GM18870 (cell line): ENCODE measurements at regions not wholly inside any gene's neighbourhood (a gene's known extent, or its start where the extent isn't known, plus 50 kb on each side); places are given as distances from the start of the nearest gene placed in this dataset.

Experiments used
- ATAC-seq: cut with Tn5 transposase; IDR thresholded peaks from one replicate; pipeline ENCODE4 v1.9.1; 2021; ENCODE audit warnings: moderate library complexity; ENCODE audit not compliant: unreplicated experiment

DNA sequence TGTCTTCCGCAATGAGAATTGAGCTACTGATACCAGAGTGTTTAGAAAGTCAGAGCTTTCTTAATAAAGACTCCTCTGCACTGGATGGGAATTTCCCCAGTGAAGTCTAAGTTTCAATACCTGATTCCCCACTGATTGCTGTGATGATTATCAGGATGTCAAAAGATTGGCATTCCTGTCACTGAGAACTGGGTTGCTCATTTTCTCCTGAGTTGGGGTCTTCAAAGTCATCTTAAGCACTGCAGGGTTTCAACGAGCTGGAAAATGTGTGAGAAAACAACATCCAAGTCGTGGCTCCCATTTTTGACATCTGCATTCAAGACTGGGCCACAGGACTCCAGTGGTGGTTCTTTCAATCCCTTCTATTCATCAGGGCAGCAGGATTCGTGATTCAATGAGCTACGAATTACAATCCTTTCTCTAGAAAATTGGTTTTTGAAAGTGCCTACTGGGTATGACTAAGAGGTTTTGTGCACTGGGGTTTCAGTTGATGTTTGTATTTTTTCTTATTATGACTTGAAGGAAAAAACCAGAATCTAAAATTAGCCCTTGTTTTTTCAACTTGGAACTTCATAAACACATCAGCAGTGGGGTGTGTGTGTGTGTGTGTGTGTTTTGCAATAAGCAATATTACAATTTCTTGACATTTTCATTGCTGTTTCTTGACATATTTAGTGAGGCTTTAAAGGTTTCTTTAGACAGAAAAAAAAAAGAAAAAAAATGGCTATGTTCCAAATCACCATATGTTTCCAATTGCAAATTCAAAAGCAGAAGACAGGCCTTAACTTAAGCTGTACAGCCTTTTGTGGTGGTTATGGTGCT lies 233.0 kb downstream of the FAM76B start:
- ATAC-seq, result peak; percentile 85

DNA sequence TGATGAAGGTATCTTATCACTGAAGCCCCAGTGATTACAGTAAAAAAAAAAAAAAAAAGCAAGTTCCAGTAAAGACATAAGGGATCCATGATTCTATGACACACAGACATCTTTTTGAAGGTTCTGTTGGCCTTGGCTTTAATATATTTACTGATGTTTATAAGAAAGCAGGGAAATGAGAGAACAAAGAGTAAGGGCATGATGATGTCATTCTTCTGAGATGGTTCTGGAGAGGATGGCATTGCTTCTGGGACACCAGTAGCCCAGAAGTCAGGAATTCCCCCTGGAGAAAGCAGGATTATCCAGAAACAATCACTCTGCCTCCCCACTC lies 233.6 kb downstream of the FAM76B start:
- ATAC-seq, result no peak

DNA sequence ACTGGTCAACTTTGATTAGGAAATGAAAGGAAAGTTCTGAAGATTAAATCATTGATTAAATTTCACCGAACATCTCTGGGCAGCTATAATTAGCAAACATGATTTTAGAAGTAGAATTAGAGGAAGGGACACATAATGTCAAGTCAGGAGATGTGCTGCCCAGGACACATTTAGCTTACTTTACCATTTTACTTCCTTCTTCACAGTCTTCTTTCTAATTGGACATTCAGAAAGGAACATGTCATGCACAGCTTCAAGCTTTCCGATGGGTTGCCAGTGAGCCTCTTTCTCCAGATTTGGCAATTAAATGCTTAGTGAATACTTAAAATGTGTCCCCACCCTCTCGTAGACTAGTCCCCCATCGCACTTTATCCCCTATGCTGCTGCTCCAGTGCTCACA lies 234.7 kb downstream of the FAM76B start:
- ATAC-seq, result no peak

DNA sequence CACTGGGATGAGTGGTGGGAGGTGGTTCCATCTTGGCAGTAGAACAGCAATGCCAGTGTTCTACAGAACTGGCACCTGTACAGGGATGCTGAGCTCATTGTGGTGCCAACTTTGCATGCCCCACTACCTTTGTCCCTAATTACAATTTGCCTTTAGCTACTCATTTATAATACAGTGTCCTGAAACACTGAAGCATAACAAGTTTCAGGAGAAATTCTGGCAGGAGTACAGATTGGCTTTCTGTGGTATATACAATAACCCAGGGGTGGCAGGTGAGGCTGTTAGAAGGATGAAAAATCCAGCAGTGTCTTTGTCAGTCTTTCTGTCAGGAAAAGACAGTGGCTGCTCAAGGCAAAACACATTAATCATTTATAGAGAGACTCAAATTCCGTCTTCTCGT lies 240.3 kb downstream of the FAM76B start:
- ATAC-seq, result no peak

DNA sequence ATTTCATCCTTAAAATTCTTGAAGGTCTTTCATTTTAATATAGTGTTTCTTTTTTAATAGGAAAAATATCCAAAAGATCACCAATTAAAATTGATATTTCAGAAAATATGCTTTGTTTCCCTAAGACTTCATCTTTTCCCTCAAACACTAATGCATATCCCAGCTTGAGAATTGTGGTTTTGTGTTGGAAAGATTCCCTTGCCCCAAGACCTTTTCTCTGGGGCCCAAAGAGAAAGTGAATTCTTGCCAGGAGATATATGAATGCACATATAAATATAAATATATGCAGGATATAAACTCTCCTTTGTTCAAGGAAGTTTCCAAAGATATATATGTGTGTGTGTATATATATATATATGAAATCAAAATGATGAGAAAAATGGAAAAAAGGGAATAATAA lies 241.2 kb downstream of the FAM76B start:
- ATAC-seq, result no peak

DNA sequence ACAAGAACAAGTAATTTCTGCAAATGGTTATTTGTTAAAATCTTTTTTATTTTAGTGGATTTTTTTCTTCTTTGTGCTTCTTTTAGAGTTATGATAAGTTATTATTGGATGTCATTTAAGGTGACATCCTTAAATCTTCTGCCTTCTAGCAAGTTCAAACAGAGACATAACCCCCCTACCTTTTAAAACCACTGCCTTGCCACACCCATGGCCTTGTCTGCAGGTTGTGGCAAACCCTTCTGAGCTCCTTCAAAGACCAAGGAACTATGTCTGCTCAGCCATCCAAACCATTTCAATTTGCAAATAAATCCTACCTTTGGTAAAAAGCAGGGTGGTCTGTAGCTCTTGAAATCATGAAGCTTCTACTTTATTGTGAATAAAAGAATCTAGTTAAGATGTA lies 241.6 kb downstream of the FAM76B start:
- ATAC-seq, result no peak

DNA sequence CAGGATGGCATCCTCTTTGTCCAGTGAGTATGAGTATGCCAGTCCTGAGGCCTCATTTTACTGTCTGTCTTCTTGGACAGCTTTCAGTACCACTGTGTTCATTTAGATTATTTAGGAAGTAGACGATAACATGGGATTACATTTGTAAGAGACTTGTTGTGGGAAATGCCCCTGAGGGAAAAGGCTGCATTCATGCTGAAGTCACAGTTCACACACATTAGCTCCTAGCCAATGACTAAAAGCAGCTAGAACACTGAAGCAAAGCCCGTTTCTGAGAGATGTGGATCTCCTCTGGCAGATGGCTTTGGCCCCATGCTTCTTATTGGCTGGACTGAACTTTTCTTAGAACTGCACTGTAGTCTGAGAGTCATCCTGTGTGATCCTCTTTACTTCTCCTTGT lies 242.4 kb downstream of the FAM76B start:
- ATAC-seq, result no peak

DNA sequence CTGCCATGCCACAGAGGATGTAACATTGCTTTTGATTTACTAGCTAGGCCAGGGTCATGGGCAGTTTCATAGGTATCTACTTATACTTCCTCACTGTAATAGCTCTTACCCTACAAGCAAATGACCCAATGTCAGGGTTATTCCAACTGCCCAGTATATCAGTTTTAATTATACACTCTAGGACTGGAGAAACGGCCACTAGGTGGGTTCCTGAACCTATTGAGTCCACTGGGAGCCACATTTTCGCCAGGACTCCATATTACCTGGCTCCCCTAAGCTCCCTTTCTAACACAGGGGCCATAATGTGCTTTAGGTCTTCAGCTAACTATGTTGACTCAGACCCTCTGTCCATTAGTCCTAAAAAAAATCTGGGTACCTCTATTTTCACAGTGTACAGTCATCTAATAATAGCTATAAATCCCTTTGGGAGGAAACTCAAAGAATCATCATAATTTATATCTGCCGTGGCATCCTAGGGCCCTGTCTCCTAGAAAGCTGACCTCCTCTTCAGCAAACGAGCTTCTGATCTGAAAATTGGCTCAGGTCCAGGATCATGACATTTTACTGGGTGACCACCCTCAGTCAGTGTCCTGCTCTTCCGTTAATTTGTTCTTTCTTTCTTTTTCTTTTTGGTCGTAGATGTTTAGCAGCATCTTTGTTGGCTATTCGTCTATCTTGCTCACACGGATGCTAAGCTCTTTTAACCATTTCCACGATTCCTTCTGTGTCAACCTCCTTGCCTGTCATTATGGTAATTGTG lies 244.3 kb downstream of the FAM76B start:
- ATAC-seq, result no peak

DNA sequence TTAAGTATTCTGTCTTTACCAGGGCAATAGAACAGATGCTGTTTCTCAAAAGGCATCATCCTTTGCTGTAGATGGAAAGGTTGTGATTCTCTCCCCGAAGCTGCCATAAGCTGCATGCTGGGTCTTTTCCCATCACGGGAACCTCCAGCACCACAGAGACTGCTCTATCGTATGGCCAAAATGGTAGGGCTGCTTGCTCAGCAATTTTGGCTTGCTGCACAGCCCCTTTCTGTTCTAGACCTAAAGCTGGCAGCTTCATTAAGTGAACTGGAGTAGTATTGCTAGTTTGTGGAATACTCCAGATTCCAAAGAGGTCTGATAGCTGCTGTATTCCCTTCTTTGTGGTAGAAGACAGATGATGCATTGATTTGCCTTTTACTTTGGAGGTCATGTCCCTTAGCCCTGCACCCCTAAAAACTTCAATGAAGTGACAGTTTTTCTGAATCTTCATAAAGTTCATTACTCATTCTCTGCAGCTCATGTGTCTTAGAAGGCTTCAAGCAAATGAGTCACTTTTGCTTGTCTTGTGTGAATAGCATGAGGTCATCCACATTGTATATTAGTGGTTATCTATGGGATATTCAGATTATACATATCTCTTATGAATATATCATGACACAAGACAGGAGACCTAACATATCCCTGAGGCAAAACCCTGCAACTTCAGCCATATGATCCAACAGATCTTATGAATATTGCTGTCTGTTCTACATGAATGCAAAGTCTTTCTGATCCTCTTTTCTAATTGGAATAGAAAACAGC lies 245.3 kb downstream of the FAM76B start:
- no peak for ATAC-seq

DNA sequence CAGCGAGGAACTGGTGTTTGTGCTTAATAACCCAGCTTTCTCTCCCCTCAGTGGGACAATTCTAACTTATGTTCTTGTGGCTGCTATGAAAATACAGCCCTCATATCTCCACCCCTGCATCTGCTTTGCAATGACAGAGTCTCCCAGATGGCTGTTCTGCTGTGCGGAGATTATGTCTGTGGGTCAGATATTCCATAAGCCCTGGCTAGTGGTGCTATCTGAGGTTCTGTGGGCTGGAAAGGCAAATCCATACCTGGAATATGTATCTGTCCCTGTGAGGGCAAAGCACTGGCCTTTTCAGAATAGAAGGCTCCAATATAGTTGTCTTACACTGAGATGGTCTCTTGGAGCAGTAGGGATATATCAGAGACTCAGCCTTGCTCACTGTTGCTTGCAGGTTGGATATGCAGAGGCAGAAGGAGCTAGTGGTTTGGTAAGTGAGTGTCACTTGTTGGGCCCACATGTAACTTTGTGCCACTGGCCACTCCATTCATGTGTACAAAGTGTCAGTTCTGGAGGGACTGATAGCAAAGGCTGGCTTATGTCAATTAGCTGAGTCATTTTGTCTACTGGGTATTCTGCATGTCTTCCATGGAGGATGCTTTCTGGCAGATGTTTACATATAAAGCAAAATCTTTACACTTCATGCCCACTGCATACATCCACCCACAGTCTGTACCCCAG lies 246.6 kb downstream of the FAM76B start:
- no peak for ATAC-seq

DNA sequence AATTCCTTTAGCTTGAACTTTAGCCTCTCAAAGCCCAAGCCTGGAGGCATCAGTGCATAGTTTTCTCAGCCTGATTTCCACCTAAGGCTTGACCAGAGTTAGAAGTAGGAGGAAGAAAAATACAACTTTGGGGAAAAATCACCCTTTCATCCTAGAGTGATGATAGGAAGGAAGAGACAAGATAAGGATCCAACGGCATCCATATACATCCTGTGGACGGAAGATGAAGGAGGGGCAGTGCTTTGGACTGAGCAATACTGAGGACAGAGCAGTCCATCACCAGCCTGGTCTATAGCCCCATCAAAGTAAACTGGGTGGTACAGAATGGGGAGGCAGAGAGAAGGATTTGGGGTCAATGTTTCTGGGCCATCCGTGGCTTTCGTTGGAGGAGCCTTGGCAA lies 247.9 kb downstream of the FAM76B start:
- no peak for ATAC-seq

DNA sequence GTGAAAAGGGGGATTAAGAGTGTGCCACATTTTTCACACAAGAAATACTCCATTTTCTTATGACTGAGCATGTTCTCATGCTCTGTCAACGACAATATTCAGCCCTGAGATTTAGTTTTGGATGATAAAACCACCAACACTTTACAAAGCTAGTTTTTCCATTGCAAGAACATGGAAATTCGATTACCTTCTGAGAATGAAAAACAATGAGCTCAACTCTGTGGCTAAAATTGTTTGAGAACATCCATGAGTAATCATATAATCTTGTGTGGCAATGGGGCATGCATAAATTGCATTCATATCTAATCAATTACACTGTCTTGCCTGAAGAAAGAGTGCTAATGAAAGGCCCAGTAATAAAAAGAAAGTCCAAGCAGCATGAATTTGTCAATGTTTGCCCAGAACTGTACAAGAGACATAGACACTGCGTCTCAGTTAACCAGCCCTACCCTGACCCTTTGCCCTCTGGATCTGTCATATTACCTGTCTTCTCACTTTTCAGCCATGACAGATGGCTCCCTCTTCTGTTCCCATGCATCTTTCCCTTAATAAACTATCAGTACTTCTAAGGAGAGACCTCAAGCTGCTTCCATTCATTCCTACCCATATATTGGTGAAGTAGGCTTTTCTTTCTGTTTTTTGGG lies 253.4 kb downstream of the FAM76B start:
- no peak for ATAC-seq

DNA sequence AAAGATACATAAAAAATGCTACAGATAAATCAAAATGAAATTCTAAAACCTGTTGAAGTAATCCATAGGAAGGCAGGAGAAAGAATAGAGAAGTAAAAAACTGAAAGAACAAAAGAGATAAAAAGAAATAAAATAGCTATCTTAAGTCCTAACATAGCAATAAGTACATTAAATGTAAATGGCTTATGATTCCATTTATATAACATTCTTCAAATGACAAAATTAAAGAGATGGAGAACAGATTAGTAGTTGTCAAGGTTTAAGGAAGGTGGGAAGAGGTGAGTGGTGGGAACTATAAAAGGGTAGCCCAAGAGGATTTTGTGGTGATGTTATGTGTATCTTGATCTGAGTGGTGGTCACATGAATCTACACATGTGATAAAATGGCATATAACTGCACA lies 254.8 kb downstream of the FAM76B start:
- no peak for ATAC-seq

DNA sequence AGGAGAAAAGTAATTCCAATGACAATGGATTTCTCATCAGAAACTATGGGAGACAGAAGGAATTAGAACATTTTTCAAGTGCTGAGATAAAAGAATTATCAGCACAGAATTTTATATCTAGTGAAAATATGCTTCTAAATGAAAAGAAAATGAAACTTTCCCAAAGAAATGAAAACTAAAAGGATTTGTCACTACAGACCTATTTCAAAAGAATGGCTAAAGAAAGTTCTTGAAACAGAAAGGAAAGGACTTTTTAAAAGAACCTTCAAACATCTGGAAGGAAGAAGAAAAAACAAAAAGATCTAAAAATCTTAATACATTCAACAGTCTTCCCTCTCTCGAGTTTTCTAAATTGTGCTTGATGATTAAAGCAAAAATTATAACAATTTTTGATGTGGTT lies 255.4 kb downstream of the FAM76B start:
- no peak for ATAC-seq

DNA sequence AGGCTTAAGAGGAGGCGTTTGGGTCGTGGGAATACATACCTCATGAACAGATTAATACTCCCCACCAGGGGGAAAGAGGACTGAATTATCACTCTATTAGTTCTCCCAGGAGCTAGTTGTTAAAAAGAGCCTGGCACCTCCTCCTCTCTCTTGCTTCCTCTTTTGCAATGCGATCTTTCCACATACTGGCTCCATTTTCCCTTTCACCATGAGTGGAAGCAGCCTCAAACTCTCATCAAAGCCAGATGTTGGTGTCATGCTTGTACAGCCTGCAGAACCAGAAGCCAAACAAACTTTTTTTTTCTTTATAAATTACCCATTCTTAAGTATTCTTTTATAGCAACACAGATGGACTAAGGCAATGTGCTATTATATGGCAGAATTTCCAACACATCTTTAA lies 258.5 kb downstream of the FAM76B start:
- ATAC-seq, result no peak

DNA sequence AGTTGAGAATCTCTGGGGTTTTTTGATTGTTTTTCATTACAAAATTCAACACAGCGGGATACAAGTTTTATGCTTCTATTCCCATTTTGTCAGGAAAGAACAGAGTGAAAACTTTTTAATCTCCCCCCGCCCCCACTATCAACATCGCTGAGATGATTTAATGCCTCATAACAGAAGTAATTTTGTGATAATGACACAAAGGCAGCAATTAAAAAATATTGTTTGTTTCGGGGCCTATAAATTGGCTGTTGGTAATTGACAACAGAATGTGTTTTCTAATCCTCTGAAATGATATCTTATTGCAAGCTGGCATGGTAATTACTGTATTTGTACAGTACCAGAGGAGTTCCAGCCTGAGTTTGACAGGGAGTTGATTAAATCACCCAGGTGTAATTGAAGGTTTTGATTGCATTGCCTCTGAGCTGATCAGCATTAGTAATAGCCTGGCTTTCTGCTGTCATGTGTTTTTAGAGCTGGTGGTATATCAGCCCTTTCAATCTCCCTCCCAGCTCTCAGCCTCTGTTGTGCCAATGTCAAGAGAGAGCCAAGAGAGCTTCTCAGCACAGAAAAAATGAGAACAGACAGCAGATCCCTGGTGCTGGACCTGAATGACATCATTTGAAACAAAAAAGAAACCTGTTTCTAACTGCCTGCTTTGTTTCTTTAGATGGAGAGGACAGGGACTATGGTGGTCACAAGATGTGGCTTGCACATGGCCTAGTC lies 265.1 kb downstream of the FAM76B start:
- ATAC-seq, result no peak

DNA sequence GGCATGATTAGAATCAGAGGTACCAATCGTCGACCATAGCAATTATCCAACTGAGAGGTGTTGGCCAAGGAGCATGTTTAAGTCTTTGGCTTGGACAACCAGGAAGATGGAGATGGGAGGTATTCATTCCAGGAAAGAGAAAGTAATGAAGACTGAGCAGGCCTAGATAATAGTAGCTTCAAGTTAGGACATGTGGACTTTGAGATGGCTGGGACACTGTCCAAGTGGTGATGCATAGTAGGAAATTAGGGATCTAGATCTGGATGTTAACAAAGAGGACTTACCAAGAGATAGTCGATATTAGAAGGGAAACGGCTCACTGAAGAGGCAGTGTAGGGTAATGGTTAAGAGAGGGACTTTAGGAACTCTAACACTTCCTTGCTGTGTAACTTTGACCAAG lies 266.7 kb downstream of the FAM76B start:
- ATAC-seq, result no peak

DNA sequence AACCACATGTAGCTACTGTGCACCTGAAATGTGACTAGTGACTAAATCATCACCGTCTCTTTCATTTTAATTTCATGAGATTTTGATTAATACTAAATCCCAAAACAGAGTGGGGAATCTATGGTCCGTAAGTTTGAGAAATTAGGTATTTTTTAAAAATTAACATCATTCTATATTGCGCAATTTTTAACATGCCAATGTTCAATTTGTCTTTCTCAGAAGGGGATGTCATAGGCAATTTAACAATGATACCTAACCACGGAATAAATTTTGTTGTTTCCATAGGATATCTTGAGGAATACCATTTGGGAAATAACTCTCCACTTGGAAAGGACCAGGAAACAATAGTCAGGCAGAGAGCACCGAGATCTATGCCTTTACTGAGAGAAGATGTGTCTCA lies 267.7 kb downstream of the FAM76B start:
- ATAC-seq, result no peak

DNA sequence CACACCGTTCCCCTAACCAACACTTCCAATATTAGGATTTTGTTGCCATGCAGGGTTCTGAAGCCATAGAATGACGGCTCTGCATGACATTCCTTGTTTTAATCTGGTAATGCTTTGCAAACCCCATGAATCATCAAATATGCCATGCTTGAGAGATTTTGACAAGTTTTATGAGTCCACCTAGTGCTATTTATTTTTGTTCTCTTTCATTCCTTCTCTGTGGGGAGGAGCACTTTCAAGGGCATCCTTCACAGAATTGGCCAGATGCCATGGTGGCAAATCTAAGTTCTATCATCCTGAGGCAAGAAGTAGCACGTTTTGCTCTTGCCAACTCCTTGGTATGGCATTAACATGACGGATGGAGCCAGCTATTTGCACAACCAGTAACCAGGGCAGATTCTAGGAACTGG lies 268.4 kb downstream of the FAM76B start:
- ATAC-seq, result no peak
